Neural cell (in vitro differentiated cells): ENCODE measurements at regions not wholly inside any gene's neighbourhood (a gene's known extent, or its start where the extent isn't known, plus 50 kb on each side); places are given as distances from the start of the nearest gene placed in this dataset.

Source experiments
- H2AFZ ChIP-seq: fragments of 200-600, 300-800 bp; sonication (generic), shearing (Covaris generic); 2 replicates; pipeline ENCODE4 v1.6.0; 2014; ENCODE audit warnings: low read depth, mild to moderate bottlenecking, antibody characterized with exemption, low read length, moderate library complexity
- H3F3A ChIP-seq: fragments of 200-600 bp; shearing (Covaris generic); 2 replicates; pipeline ENCODE4 v1.6.1; 2016; ENCODE audit warnings: mild to moderate bottlenecking, moderate library complexity, mixed read lengths, antibody characterized with exemption, low read length; ENCODE audit not compliant: insufficient read depth, poor library complexity, severe bottlenecking
- H3K27ac ChIP-seq: fragments of 200-600, 300-800 bp; sonication (generic), shearing (Covaris generic); 2 replicates; pipeline ENCODE4 v1.5.1; 2014; ENCODE audit warnings: mild to moderate bottlenecking, low read length, moderate library complexity
- H3K27me3 ChIP-seq: fragments of 300-800, 200-600 bp; sonication (generic), shearing (Covaris generic); 2 replicates; pipeline ENCODE4 v1.6.0; 2014; ENCODE audit warnings: mild to moderate bottlenecking, low read depth, low read length, moderate library complexity; ENCODE audit not compliant: insufficient read depth
- H3K36me3 ChIP-seq: fragments of 300-800, 200-600 bp; sonication (generic), shearing (Covaris generic); 2 replicates; pipeline ENCODE4 v1.5.1; 2014; ENCODE audit warnings: mild to moderate bottlenecking, antibody characterized with exemption, low read length, moderate library complexity; ENCODE audit not compliant: insufficient read depth
- H3K4me2 ChIP-seq: fragments of 300-800, 200-600 bp; sonication (generic), shearing (Covaris generic); 2 replicates; pipeline ENCODE4 v1.6.0; 2014; ENCODE audit warnings: mild to moderate bottlenecking, low read length
- H3K4me3 ChIP-seq: fragments of 300-800, 200-600 bp; sonication (generic), shearing (Covaris generic); 2 replicates; pipeline ENCODE4 v1.5.1; 2014; ENCODE audit warnings: mild to moderate bottlenecking, low read length, moderate library complexity
- H3K79me2 ChIP-seq: fragments of 200-600 bp; shearing (Covaris generic); replicated peaks from 2 replicates; pipeline ENCODE4 v1.6.0; 2014; ENCODE audit warnings: mild to moderate bottlenecking, low read length, moderate library complexity; ENCODE audit not compliant: insufficient read depth
- H3K9ac ChIP-seq: fragments of 300-800, 200-600 bp; sonication (generic), shearing (Covaris generic); 2 replicates; pipeline ENCODE4 v1.6.1; 2016; ENCODE audit warnings: mild to moderate bottlenecking, low read length, mixed read lengths
- H3K9me2 ChIP-seq: fragments of 200-600 bp; shearing (Covaris generic); 2 replicates; pipeline ENCODE4 v1.6.1; 2016; ENCODE audit warnings: mild to moderate bottlenecking, low read length, mixed read lengths; ENCODE audit not compliant: insufficient read depth
- H3K9me3 ChIP-seq: fragments of 200-600, 300-800 bp; sonication (generic), shearing (Covaris generic); 2 replicates; pipeline ENCODE4 v1.6.1; 2016; ENCODE audit warnings: mild to moderate bottlenecking, mixed run types, low read length, moderate library complexity, mixed read lengths
- H4K20me1 ChIP-seq: fragments of 200-600 bp; shearing (Covaris generic); 2 replicates; pipeline ENCODE4 v1.6.1; 2016; ENCODE audit warnings: mild to moderate bottlenecking, mixed run types; ENCODE audit not compliant: insufficient read depth
- CTCF ChIP-seq: fragments of 450-650 bp; IDR thresholded peaks from 2 replicates; pipeline ENCODE4 v1.5.1; 2014; ENCODE audit warnings: antibody characterized with exemption, mild to moderate bottlenecking, moderate library complexity; ENCODE audit not compliant: poor library complexity, severe bottlenecking
- EP300 ChIP-seq: fragments of 450-650 bp; conservative IDR thresholded peaks from 2 replicates; pipeline ENCODE4 v1.6.1; 2014; ENCODE audit warnings: antibody characterized with exemption, mild to moderate bottlenecking, moderate library complexity; ENCODE audit not compliant: poor library complexity, severe bottlenecking
- EZH2 ChIP-seq: fragments of 200-600, 300-800 bp; shearing (Covaris generic), sonication (generic); IDR thresholded peaks from 2 replicates; pipeline ENCODE4 v1.6.1; 2014; ENCODE audit warnings: antibody characterized with exemption, low read length, borderline replicate concordance, mild to moderate bottlenecking; ENCODE audit not compliant: insufficient read depth, poor library complexity, severe bottlenecking
- MXI1 ChIP-seq: fragments of 450-650 bp; conservative IDR thresholded peaks from 2 replicates; pipeline ENCODE4 v1.6.1; 2014; ENCODE audit warnings: antibody characterized with exemption, mild to moderate bottlenecking; ENCODE audit not compliant: poor library complexity, severe bottlenecking
- POLR2AphosphoS5 ChIP-seq: IDR thresholded peaks from 2 replicates; pipeline ENCODE4 v1.6.1; 2012
- RAD21 ChIP-seq: fragments of 450-650 bp; conservative IDR thresholded peaks from 2 replicates; pipeline ENCODE4 v1.6.1; 2014; ENCODE audit warnings: antibody characterized with exemption, mild to moderate bottlenecking, moderate library complexity
- REST ChIP-seq: IDR thresholded peaks from 2 replicates; pipeline ENCODE4 v1.6.1; 2012; ENCODE audit warnings: borderline replicate concordance
- SMC3 ChIP-seq: fragments of 450-650 bp; conservative IDR thresholded peaks from 2 replicates; pipeline ENCODE4 v1.6.1; 2014; ENCODE audit warnings: antibody characterized with exemption, mild to moderate bottlenecking, moderate library complexity; ENCODE audit not compliant: poor library complexity
- TAF1 ChIP-seq: IDR thresholded peaks from 2 replicates; pipeline ENCODE4 v1.6.1; 2012; ENCODE audit warnings: low read depth

GRCh38 chr5:29516224-29516623 is 1677.3 kb upstream of the CDH6 start:
- Histone ChIP-seq H3K4me2 (no peak overlapping the region), H3K27ac (no peak overlapping the region), H3F3A (no peaks in the 10 kb centered on the region), H3K4me3 (no peak overlapping the region), H3K27me3 (no peaks in the 10 kb centered on the region), H3K79me2 (no peaks in the 10 kb centered on the region), H3K9me3 (no peaks in the 10 kb centered on the region), H2AFZ (no peak overlapping the region), H3K9me2 (no peaks in the 10 kb centered on the region), H4K20me1 (no peaks in the 10 kb centered on the region), H3K36me3 (no peaks in the 10 kb centered on the region), H3K9ac (no peak overlapping the region)
- TF ChIP-seq EZH2 (no peak), RAD21 (no peak), MXI1 (no peak), TAF1 (no peak), EP300 (no peak), SMC3 (no peak), CTCF (no peak), REST (no peak), POLR2AphosphoS5 (no peak)

GRCh38 chr5:29508131-29508530 is 1685.4 kb upstream of the CDH6 start:
- H3K9me2 ChIP-seq, result no peaks in the 10 kb centered on the region
- H3K27me3 ChIP-seq, result no peaks in the 10 kb centered on the region
- no peaks in the 10 kb centered on the region for H3F3A ChIP-seq
- H3K9ac ChIP-seq, result no peak overlapping the region
- H4K20me1 ChIP-seq, result no peaks in the 10 kb centered on the region
- H3K9me3 ChIP-seq, result no peaks in the 10 kb centered on the region
- H3K27ac ChIP-seq, result no peak overlapping the region
- no peaks in the 10 kb centered on the region for H3K36me3 ChIP-seq
- no peaks in the 10 kb centered on the region for H3K79me2 ChIP-seq
- no peak overlapping the region for H3K4me3 ChIP-seq
- no peak overlapping the region for H3K4me2 ChIP-seq
- no peak overlapping the region for H2AFZ ChIP-seq
- TF ChIP-seq SMC3, result no peak
- no peak for TF ChIP-seq EZH2
- no peak for TF ChIP-seq RAD21
- TF ChIP-seq REST, result no peak
- TF ChIP-seq EP300, result no peak
- TF ChIP-seq POLR2AphosphoS5, result no peak
- TF ChIP-seq TAF1, result no peak
- TF ChIP-seq MXI1, result no peak
- no peak for TF ChIP-seq CTCF
